DMS114 treated with DMSO at 0.1 percent for 48 hours (cell line): ENCODE measurements at regions not wholly inside any gene's neighbourhood (a gene's known extent, or its start where the extent isn't known, plus 50 kb on each side); places are given as distances from the start of the nearest gene placed in this dataset.
"Not testable (repeated sequence)": the region's sequence is repeated elsewhere in the genome, so short reads cannot be mapped to it uniquely, and the experiment has no call there.

Source experiments
- DNase-seq: peaks from one replicate; lab custom pipeline; 2025; ENCODE audit not compliant: unreplicated experiment; lab: John Stamatoyannopoulos, UW

GRCh38 chr1:83154306-83154705 lies 844.6 kb downstream of the TTLL7 start:
- not testable (repeated sequence) for DNase-seq

DNA sequence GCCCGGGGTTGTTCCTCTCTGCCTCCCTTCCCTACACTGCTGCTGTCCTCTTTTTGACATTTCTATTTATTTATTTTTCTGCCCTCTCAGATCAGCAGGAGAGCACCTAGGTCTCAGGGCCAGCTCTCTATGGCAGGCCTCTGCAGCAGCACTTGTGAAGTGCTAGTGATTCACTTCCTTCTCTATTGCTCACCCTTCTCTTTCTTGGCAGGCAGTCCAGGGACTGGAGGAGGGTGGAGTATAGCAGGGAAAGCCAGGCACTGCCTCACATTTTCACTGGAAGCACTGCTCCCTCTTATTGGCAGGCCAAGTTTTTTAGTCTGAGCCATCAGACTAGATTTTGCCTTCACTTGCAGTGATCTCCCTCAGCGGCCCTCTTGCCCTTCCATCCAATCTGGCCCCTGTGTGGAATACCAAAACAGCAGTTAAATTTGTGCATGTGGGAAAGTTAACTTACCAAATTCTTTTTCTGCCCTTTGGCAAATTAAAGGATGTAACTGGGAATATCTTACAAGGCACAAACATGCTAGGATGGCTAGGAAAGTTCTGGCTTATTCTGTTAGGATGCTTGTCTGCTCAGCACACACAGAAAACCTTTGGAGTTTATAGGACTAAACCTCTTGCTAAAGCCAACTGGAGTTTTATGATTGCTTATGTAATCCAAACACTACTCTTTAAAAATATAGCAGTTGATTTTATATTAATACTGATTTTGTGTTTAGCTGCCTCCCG lies 847.6 kb downstream of the TTLL7 start:
- DNase-seq: not testable (repeated sequence)

- not testable (repeated sequence) for DNase-seq
These were observed 848.5 kb downstream of the TTLL7 start for GRCh38 chr1:83150479-83150878.

DNA sequence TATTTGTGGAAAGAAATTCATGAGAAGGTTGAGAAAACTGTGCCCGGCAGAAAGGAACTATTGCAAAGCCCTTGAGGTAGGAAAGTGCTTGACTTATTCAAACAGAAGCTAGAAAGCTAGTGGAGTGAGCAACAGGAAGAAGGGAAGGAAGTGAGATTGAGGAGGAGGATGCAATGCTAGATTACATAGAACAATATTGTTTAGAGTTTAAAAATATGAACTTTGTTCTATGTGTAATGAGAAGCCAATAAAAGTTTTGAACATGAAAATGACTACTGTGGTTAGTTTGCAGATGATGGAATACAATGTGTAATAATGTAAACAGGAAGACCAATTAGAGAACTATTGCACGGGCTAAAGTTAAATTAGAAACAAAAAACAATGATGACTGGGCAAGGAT lies 853.1 kb downstream of the TTLL7 start:
- DNase-seq: not testable (repeated sequence)

DNA sequence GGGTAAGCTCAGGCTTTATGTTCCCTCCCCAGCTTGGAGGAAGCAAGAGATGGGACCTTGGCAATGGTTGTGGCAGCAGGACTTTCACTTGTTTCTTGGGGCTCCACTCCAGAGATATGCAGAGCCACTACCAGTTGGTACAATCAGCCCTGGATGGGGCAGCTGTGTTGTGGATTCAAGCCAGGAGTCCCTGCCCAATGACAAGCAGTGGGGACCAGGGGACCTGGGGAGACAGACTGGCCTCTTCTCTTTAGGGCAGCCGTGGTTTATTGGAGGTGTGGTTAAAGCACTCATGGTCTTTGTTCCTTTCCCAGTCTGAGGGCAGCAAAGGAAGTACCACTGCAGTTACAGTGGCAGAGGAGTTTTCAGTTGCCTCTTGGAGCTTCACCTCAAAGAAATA lies 856.1 kb downstream of the TTLL7 start:
- not testable (repeated sequence) for DNase-seq

DNA sequence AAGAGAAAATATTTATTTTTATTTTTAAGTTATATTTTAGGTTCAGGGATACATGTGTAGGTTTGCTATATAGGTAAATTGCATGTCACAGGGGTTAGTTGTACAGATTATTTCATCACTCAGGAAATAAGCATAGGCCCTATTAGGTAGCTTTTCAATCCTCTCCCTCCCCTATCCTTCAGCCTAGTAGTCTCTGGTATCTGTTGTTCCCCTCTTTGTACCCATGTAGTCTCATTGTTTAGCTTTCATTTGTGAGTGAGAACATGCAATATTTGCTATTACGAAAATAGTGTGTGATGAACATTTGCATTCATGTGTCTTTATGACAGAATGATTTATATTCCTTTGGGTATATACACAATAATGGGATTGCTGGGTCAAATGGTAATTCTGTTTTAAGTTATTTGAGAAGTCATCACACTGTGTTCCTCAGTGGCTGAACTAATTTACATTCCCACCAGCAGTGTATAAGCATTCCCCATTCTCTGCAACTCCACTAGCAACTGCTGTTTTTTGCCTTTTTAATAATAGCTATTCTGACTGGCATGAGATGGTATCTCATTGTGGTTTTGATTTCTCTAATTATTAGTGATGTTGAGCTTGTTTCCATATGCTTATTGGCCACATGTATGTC lies 863.3 kb downstream of the TTLL7 start:
- DNase-seq: not testable (repeated sequence)

DNA sequence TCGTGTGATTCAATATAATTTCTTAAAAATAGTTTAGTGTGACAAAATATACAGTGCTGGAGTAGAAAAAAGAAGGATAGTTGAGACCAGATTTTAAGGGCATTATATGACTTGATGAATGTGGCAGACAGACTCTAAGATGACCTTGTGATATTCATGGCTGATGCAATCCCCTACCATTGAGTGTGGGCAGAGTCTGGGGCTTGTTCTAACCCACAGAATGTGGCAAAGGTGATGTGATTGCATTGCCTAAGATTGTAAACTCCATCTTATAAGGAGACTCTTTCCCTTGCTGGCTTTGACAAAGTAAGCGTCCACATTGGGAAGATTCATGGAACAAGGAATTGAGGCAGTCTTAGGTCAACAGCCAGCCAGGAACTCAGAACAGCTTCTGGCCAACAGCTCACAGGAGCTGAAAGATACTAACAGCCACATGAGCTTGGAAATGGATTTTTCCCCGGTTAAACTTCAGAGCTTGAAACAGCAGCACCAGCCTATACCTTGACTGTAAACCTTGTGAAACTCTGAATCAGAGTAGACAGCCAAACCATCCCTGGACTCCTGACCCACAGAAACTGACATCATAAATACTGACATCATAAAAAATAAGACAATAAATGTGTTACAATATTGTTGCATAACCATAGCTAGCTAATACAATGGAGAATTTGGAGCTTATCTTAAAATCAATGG lies 864.5 kb downstream of the TTLL7 start:
- DNase-seq: not testable (repeated sequence)

DNA sequence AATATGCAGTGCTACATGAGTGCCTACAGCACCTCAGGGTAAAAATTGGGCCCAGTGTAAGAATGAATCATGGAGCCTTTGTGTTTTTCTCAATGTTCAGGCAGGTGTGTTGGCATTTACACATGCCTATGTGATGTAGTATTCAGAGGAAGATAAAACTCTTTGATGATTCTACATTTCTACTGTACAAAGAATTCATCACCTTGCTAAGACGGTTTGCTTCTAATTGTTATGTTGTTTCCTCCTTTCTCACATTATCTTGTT lies 867.3 kb downstream of the TTLL7 start:
- DNase-seq: no peak

- DNase-seq: no peak
These were observed 867.8 kb downstream of the TTLL7 start for GRCh38 chr1:83130886-83131691.

DNA sequence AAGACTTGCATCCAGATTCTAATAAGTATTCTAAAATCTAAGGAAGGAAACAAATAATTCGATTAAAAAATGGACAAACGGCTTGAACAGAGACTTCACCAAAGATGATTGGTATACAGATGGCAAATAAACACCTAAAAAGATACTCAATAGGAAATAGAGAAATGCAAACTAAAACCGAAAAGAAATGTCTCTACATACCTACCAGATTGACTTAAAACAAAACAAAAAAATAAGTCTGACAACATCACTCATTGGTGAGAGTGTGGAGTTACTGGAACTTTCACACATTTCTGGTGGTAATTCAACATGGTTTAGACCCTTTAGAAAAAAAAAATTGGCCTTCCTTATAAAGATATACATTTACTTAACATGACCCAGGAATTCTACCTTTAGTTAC lies 869.8 kb downstream of the TTLL7 start:
- no peak for DNase-seq

GRCh38 chr1:83125456-83125855 lies 873.5 kb downstream of the TTLL7 start:
- DNase-seq: no peak

- no peak for DNase-seq
These were observed 875.9 kb downstream of the TTLL7 start for GRCh38 chr1:83123019-83123418.

GRCh38 chr1:83118472-83118871 lies 880.5 kb downstream of the TTLL7 start:
- DNase-seq: no peak

- not testable (repeated sequence) for DNase-seq
These were observed 881.9 kb downstream of the TTLL7 start for GRCh38 chr1:83117030-83117429.

GRCh38 chr1:83115785-83116184 lies 883.1 kb downstream of the TTLL7 start:
- no peak for DNase-seq

- DNase-seq: no peak
These were observed 884.6 kb downstream of the TTLL7 start for GRCh38 chr1:83114136-83114834.

GRCh38 chr1:83113652-83114051 lies 885.3 kb downstream of the TTLL7 start:
- no peak for DNase-seq

- DNase-seq: no peak
These were observed 886.6 kb downstream of the TTLL7 start for GRCh38 chr1:83112248-83112885.

DNA sequence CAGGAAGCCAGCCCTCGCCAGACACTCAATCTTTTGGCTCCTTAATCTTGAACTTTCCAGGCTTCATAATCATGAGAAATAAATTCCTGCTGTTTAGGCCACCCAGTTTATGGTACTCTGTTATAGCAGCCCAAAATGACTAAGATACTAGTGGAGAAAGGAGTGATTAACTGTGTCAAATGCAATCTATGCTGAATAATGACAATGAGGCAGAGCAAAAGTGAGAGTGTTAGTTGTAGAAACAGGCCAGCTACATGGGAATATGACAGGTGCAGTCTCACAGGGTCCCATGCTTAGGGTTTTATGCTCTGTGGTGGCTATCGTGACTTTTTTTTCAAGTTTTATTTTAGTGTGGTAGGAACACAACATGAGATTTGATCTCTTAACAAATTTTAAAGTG lies 888.8 kb downstream of the TTLL7 start:
- DNase-seq: no peak

DNA sequence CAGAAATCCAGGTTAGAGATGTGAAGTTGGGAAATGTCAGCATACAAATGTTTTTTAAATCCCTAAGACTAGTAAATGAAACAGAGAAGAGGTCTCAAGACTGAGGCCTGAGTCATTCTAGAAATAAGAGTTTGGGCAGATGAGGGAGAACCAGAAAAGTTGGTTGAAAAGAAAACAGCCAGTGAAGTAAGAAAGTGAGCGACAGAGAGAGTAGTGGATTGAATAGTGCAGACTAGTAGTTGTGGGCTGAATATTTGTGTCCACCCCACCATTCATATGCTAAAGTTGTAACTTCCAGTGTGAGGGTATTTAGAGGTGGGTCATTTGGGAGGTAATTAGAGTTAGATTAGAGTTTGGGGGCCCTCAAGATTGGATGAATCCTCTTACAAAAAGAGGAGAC lies 889.2 kb downstream of the TTLL7 start:
- DNase-seq: no peak
